DND-41 (cell line): ENCODE measurements at regions not wholly inside any gene's neighbourhood (a gene's known extent, or its start where the extent isn't known, plus 50 kb on each side); places are given as distances from the start of the nearest gene placed in this dataset.

Experiments used
- ATAC-seq: fragments of 200-7000 bp; cut with Tn5 transposase; 3 replicates; pipeline ENCODE4 v1.9.1; 2021; ENCODE audit warnings: low read depth; ENCODE audit not compliant: insufficient read depth
- DNase-seq: peaks from one replicate; pipeline ENCODE4 v3.0.0-alpha.2; 2020
- H2AFZ ChIP-seq: 2 replicates; pipeline ENCODE4 v1.6.0; 2012; ENCODE audit warnings: low read depth, low read length
- H3K27ac ChIP-seq: 2 replicates; pipeline ENCODE4 v1.5.1; 2012; ENCODE audit warnings: low read length, inconsistent platforms
- H3K27me3 ChIP-seq: fragments of 200-600 bp; sonication (generic); 2 replicates; pipeline ENCODE4 v1.6.0; 2012; ENCODE audit warnings: low read length, mild to moderate bottlenecking, inconsistent platforms; ENCODE audit not compliant: insufficient read depth, poor library complexity
- H3K36me3 ChIP-seq: 2 replicates; pipeline ENCODE4 v1.5.1; 2012; ENCODE audit warnings: low read length, inconsistent platforms; ENCODE audit not compliant: insufficient read depth
- H3K4me1 ChIP-seq: 2 replicates; pipeline ENCODE4 v1.5.1; 2012; ENCODE audit warnings: mild to moderate bottlenecking, low read length; ENCODE audit not compliant: insufficient read depth
- H3K4me2 ChIP-seq: 2 replicates; pipeline ENCODE4 v1.6.0; 2012; ENCODE audit warnings: mild to moderate bottlenecking, moderate library complexity, low read length, inconsistent platforms; ENCODE audit not compliant: insufficient read depth
- H3K4me3 ChIP-seq, 2 experiments: fragments of 200-600 bp in 1 of 2; shearing (Covaris generic) in 1 of 2; 2 replicates each; pipeline ENCODE4 v1.5.1; 2012 to 2016; ENCODE audit warnings: inconsistent platforms in 2 of 2, low read length in 2 of 2, mild to moderate bottlenecking in 2 of 2, low read depth in 1 of 2, moderate library complexity in 1 of 2
- H3K79me2 ChIP-seq: 2 replicates; pipeline ENCODE4 v1.6.0; 2012; ENCODE audit warnings: low read length, inconsistent platforms; ENCODE audit not compliant: insufficient read depth
- H3K9ac ChIP-seq: 2 replicates; pipeline ENCODE4 v1.6.0; 2012; ENCODE audit warnings: low read depth, mild to moderate bottlenecking, inconsistent platforms, low read length, moderate library complexity
- H3K9me3 ChIP-seq: 2 replicates; pipeline ENCODE4 v1.5.1; 2012; ENCODE audit warnings: low read length, moderate library complexity, mild to moderate bottlenecking, inconsistent platforms; ENCODE audit not compliant: insufficient read depth, severe bottlenecking
- H4K20me1 ChIP-seq: 2 replicates; pipeline ENCODE4 v1.6.0; 2012; ENCODE audit warnings: low read length; ENCODE audit not compliant: insufficient read depth
- EZH2 ChIP-seq: IDR thresholded peaks from 3 replicates; pipeline ENCODE4 v1.6.1; 2012; ENCODE audit warnings: borderline replicate concordance, low read depth, mild to moderate bottlenecking, moderate library complexity, low read length, inconsistent platforms; ENCODE audit not compliant: severe bottlenecking
- TF ChIP-seq, protein P1 (sequence below): IDR thresholded peaks from 2 replicates; pipeline ENCODE4 v1.5.1; 2012; ENCODE audit warnings: borderline replicate concordance, low read length, moderate library complexity, mild to moderate bottlenecking; ENCODE audit not compliant: poor library complexity, severe bottlenecking; ENCODE audit errors: extremely low read depth

DNA sequence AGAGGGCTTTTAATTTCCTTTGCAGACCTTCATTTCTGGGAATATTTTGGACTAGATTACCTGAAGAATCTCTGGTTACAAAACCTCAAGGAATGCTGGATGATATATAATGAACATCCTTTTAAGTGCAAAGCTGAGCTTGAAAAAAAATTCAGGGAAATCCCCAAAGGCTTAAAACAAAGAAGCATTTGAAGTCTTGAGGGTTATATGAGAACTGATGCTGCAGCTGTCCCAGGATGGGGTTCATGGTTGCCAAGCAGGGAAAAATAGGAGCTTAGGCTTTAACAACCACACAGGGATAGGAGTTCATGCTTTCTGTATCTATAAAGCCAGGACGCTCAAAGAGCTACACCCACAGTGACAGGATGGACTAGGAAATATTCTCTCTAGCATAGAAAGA, 150.4 kb upstream of the IRX5 start:
- Histone ChIP-seq H3K4me2 (no peak overlapping the region), H3K36me3 (no peaks in the 10 kb centered on the region), H2AFZ (no peak overlapping the region), H3K4me3 (no peak overlapping the region), H3K9ac (no peak overlapping the region), H3K9me3 (no peaks in the 10 kb centered on the region), H4K20me1 (no peaks in the 10 kb centered on the region), H3K79me2 (no peaks in the 10 kb centered on the region), H3K27ac (no peak overlapping the region), H3K27me3 (no peaks in the 10 kb centered on the region), H3K4me1 (no peaks in the 10 kb centered on the region)
- no peak for ATAC-seq
- TF ChIP-seq EZH2: no peak
- TF ChIP-seq, protein P1, sequence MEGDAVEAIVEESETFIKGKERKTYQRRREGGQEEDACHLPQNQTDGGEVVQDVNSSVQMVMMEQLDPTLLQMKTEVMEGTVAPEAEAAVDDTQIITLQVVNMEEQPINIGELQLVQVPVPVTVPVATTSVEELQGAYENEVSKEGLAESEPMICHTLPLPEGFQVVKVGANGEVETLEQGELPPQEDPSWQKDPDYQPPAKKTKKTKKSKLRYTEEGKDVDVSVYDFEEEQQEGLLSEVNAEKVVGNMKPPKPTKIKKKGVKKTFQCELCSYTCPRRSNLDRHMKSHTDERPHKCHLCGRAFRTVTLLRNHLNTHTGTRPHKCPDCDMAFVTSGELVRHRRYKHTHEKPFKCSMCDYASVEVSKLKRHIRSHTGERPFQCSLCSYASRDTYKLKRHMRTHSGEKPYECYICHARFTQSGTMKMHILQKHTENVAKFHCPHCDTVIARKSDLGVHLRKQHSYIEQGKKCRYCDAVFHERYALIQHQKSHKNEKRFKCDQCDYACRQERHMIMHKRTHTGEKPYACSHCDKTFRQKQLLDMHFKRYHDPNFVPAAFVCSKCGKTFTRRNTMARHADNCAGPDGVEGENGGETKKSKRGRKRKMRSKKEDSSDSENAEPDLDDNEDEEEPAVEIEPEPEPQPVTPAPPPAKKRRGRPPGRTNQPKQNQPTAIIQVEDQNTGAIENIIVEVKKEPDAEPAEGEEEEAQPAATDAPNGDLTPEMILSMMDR: no peak
- DNase-seq: no peak

DNA sequence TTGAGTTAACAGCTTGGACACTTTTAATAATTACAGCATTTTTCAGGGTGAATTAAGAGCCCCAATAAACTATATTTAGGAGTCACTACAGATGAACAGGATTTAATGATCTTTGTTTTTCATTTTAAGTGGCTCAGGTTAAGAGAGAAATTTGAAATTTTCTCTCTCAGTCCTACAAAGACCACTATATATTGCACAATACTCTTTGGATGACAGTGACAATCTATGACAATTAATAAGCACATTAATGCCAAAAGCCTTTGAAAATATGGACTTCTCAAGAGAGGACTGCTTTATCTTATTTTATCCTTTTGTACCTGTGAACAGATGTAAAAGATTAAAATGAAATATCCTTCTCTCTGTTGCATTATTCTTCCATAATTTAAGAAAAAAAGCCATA, 151.1 kb upstream of the IRX5 start:
- H3K9me3 ChIP-seq: no peaks in the 10 kb centered on the region
- H3K79me2 ChIP-seq: no peaks in the 10 kb centered on the region
- TF ChIP-seq, protein P1: no peak
- TF ChIP-seq EZH2: no peak
- H3K4me2 ChIP-seq: no peak overlapping the region
- no peaks in the 10 kb centered on the region for H3K36me3 ChIP-seq
- no peak for ATAC-seq
- no peak overlapping the region for H3K4me3 ChIP-seq
- no peak overlapping the region for H3K27ac ChIP-seq
- no peak for DNase-seq
- no peaks in the 10 kb centered on the region for H3K4me1 ChIP-seq
- H4K20me1 ChIP-seq: no peaks in the 10 kb centered on the region
- no peaks in the 10 kb centered on the region for H3K27me3 ChIP-seq
- H2AFZ ChIP-seq: no peak overlapping the region
- no peak overlapping the region for H3K9ac ChIP-seq

DNA sequence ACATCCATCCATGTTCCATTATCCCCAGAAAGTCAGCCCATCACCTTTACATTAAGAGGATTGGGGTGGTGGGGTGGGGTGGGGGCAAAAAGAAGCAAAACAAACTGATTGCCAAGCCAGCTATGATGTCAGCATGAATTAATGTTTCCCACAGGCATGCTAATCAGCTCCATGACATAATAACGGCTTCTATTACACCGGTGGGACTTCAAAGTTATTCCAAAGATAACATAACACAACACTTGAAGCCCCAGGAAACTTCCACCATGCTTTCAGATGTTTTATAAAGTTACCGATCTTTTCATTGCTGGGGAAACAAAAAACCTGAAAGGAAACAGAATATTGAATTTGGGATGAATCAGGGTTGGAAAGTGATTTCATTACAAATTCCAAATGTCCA, 155.9 kb upstream of the IRX5 start:
- no peaks in the 10 kb centered on the region for H3K36me3 ChIP-seq
- H3K4me2 ChIP-seq: no peak overlapping the region
- no peak overlapping the region for H3K4me3 ChIP-seq
- ATAC-seq (no peak), DNase-seq (no peak)
- no peak overlapping the region for H3K27ac ChIP-seq
- H4K20me1 ChIP-seq: no peaks in the 10 kb centered on the region
- peaks cover 4% of the 10 kb centered on the region for H3K9me3 ChIP-seq
- no peaks in the 10 kb centered on the region for H3K79me2 ChIP-seq
- H3K9ac ChIP-seq: no peak overlapping the region
- no peaks in the 10 kb centered on the region for H3K4me1 ChIP-seq
- no peak for TF ChIP-seq EZH2
- TF ChIP-seq, protein P1: no peak
- H3K27me3 ChIP-seq: no peaks in the 10 kb centered on the region
- no peak overlapping the region for H2AFZ ChIP-seq

DNA sequence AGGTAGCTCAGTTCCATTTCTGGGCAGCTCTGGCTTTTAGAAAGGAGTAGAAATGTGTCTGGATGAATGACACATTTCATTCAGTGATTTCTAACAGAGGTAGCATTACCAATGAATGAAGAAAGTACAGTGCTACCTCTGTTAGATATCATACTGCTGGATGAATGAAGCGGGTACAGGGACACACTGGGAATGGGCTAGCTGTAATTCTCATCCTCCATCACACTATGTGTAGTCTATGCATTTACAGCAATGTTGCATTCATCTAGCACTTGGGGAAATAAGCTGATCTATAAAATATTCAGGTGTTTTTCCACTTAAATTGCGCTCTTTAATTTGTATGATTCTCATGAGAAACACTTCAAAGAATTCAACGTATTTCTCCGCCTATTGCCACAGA, 158.3 kb upstream of the IRX5 start:
- no peak for DNase-seq
- Histone ChIP-seq H2AFZ (no peak overlapping the region), H4K20me1 (no peaks in the 10 kb centered on the region), H3K4me2 (no peak overlapping the region), H3K9ac (no peak overlapping the region), H3K79me2 (no peaks in the 10 kb centered on the region), H3K4me3 (no peak overlapping the region), H3K36me3 (no peaks in the 10 kb centered on the region), H3K27ac (no peak overlapping the region), H3K27me3 (no peaks in the 10 kb centered on the region), H3K9me3 (peaks cover 4% of the 10 kb centered on the region), H3K4me1 (no peaks in the 10 kb centered on the region)
- ATAC-seq: no peak
- TF ChIP-seq EZH2: no peak
- TF ChIP-seq, protein P1: no peak
